DOHH2 (cell line): ENCODE measurements at regions not wholly inside any gene's neighbourhood (a gene's known extent, or its start where the extent isn't known, plus 50 kb on each side); places are given as distances from the start of the nearest gene placed in this dataset.

Experiments
- CTCF ChIP-seq: fragments of 200-600 bp; sonication (generic); IDR thresholded peaks from one replicate; pipeline ENCODE4 v1.5.1; 2014; ENCODE audit warnings: antibody characterized with exemption, mild to moderate bottlenecking, low read depth, low read length; ENCODE audit not compliant: poor library complexity, severe bottlenecking
- EZH2phosphoT487 ChIP-seq: fragments of 200-600 bp; sonication (generic); IDR thresholded peaks from 2 replicates; pipeline ENCODE4 v1.6.1; 2017; ENCODE audit warnings: borderline replicate concordance, mild to moderate bottlenecking, antibody characterized with exemption, low read length, moderate library complexity, mixed read lengths

DNA sequence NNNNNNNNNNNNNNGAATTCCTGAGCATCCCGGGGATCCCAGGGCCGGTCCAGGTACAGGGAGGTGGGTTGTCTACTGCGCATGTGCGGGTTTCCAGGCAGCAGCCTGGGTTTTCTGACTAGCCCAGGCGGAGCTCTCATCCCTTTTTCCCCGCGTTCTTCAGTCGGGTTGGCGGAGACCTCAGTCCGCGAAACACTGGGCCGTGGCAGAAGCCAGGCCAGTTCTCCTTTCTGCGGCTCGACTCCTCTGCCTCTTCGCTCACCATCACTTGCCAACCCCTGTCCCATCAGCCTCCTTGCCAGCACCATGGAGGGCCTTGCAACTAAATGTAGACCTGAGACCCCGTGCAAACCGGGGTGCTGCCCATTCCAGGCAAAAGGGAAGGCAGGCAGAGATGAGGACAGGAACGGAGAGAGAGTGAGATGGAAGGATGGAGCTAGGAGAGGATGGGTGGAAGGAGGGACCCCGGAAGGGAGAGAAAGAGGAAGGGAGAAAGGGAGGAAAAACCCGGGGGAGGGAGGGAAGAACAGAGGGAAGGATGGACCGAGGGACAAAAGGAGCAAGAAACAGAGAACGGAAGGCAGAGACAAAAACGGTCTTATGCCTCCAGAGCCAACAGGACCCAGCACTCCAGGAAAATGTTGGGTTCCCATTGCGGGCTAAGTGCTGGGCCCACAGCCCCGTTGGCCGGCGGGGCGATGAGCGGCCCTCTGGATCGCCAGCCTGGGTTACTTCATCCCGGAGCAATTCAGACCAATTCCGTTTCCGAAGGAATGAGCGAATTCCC is 445.4 kb upstream of the DEFB115 start:
- TF ChIP-seq CTCF (no peak), EZH2phosphoT487 (no peak)
